ENCODE measurements at regions not wholly inside any gene's neighbourhood (a gene's known extent, or its start where the extent isn't known, plus 50 kb on each side); places are given as distances from the start of the nearest gene placed in this dataset.

DNA sequence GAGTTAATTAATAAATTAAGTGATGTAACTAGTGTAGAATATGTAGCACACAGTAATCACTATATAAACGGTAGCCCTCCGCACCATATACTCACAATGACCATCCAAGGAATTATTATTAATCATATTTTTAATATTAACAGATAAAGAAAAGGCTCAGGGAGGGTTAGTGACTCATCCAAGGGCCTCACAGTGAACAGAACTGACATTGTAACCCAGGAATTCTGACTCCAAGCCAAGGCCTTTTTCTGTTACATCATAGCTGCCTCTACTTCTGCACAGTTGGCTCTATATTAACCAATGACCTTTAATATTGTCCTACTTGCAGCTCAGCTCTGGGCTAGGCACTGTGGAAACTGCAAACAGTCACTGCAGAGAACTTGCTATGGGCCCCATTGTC is 117.5 kb upstream of the SIRPG start:
- Histone ChIP-seq H3K9ac (ENCODE audit: control insufficient read depth, extremely low read depth, insufficient read depth, low read length) (no peak overlapping the region), H3K36me3 (ENCODE audit: control insufficient read depth in 2 of 2, extremely low read depth in 1 of 2, insufficient read depth in 2 of 2, low read length in 2 of 2) (no peaks in the 10 kb centered on the region), H3K4me2 (ENCODE audit: control insufficient read depth, extremely low read depth, insufficient read depth, low read depth, low read length) (no peak overlapping the region), H3K4me3 (ENCODE audit: control insufficient read depth in 2 of 3, extremely low read depth in 1 of 3, insufficient read depth in 2 of 3, low read depth in 1 of 3, low read length in 3 of 3) (no peak overlapping the region), H3K27me3 (ENCODE audit: control insufficient read depth, extremely low read depth, insufficient read depth, low read length) (no peaks in the 10 kb centered on the region), H3K4me1 (ENCODE audit: control insufficient read depth, extremely low read depth, insufficient read depth, low read length) (peaks cover 16% of the 10 kb centered on the region), H3K9me3 (ENCODE audit: control insufficient read depth, low read depth, low read length) (no peaks in the 10 kb centered on the region), H3K27ac (ENCODE audit: control insufficient read depth, insufficient read depth, low read length) (no peak overlapping the region), H2AFZ (ENCODE audit: control insufficient read depth, low read length) (no peak overlapping the region), H3K79me2 (ENCODE audit: control insufficient read depth, insufficient read depth, low read length) (peaks cover 5% of the 10 kb centered on the region), H4K20me1 (ENCODE audit: control insufficient read depth, extremely low read depth, insufficient read depth, low read length) (no peaks in the 10 kb centered on the region), H3K9me1 (ENCODE audit: control insufficient read depth, extremely low read depth, insufficient read depth, low read length) (peaks cover 2% of the 10 kb centered on the region)
- dilution Hi-C loops (cut with MboI; ENCODE audit: extremely low pct_ligation_motif_present, low sequenced_read_pairs), result no loop called here
- FAIRE-seq (peak; percentile 29), DNase-seq (ENCODE audit: low read depth, low spot score) (no peak)
- no peak for TF ChIP-seq EZH2 (IDR thresholded peaks at IDR 0.05; ENCODE audit: low read length)
- TF ChIP-seq, protein P1, sequence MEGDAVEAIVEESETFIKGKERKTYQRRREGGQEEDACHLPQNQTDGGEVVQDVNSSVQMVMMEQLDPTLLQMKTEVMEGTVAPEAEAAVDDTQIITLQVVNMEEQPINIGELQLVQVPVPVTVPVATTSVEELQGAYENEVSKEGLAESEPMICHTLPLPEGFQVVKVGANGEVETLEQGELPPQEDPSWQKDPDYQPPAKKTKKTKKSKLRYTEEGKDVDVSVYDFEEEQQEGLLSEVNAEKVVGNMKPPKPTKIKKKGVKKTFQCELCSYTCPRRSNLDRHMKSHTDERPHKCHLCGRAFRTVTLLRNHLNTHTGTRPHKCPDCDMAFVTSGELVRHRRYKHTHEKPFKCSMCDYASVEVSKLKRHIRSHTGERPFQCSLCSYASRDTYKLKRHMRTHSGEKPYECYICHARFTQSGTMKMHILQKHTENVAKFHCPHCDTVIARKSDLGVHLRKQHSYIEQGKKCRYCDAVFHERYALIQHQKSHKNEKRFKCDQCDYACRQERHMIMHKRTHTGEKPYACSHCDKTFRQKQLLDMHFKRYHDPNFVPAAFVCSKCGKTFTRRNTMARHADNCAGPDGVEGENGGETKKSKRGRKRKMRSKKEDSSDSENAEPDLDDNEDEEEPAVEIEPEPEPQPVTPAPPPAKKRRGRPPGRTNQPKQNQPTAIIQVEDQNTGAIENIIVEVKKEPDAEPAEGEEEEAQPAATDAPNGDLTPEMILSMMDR (optimal IDR thresholded peaks at IDR 0.05 in 1 of 3, IDR thresholded peaks at IDR 0.05 in 1 of 3, conservative IDR thresholded peaks at IDR 0.05 in 1 of 3; ENCODE audit: extremely low read depth in 1 of 3, insufficient read depth in 2 of 3, low read length in 3 of 3), result no peak

DNA sequence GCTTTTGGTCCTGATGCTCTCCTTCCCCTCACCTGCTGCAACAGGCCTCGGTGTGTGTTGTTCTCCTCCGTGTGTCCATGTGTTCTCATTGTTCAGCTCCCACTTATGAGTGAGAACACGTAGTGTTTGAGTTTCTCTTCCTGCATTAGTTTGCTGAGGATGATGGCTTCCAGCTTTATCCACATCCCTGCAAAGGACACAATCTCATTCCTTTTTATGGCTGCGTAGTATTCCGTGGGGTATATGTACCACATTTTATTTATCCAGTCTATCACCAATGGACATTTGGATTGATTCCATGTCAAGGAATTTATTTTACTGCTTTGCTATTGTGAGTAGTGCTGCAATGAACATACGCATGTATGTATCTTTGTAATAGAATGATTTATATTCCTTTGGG is 116.9 kb upstream of the SIRPG start:
- DNase-seq (ENCODE audit: low read depth, low spot score) (no peak), FAIRE-seq (no peak)
- Histone ChIP-seq H4K20me1 (ENCODE audit: control insufficient read depth, extremely low read depth, insufficient read depth, low read length) (no peaks in the 10 kb centered on the region), H2AFZ (ENCODE audit: control insufficient read depth, low read length) (no peak overlapping the region), H3K9me1 (ENCODE audit: control insufficient read depth, extremely low read depth, insufficient read depth, low read length) (peaks cover 2% of the 10 kb centered on the region), H3K79me2 (ENCODE audit: control insufficient read depth, insufficient read depth, low read length) (peaks cover 5% of the 10 kb centered on the region), H3K4me1 (ENCODE audit: control insufficient read depth, extremely low read depth, insufficient read depth, low read length) (peaks cover 16% of the 10 kb centered on the region), H3K4me2 (ENCODE audit: control insufficient read depth, extremely low read depth, insufficient read depth, low read depth, low read length) (no peak overlapping the region), H3K9ac (ENCODE audit: control insufficient read depth, extremely low read depth, insufficient read depth, low read length) (no peak overlapping the region), H3K4me3 (ENCODE audit: control insufficient read depth in 2 of 3, extremely low read depth in 1 of 3, insufficient read depth in 2 of 3, low read depth in 1 of 3, low read length in 3 of 3) (no peak overlapping the region), H3K9me3 (ENCODE audit: control insufficient read depth, low read depth, low read length) (no peaks in the 10 kb centered on the region), H3K27me3 (ENCODE audit: control insufficient read depth, extremely low read depth, insufficient read depth, low read length) (no peaks in the 10 kb centered on the region), H3K36me3 (ENCODE audit: control insufficient read depth in 2 of 2, extremely low read depth in 1 of 2, insufficient read depth in 2 of 2, low read length in 2 of 2) (no peaks in the 10 kb centered on the region), H3K27ac (ENCODE audit: control insufficient read depth, insufficient read depth, low read length) (no peak overlapping the region)
- dilution Hi-C loops (cut with MboI; ENCODE audit: extremely low pct_ligation_motif_present, low sequenced_read_pairs), result no loop called here
- TF ChIP-seq, protein P1 (optimal IDR thresholded peaks at IDR 0.05 in 1 of 3, IDR thresholded peaks at IDR 0.05 in 1 of 3, conservative IDR thresholded peaks at IDR 0.05 in 1 of 3; ENCODE audit: extremely low read depth in 1 of 3, insufficient read depth in 2 of 3, low read length in 3 of 3), result no peak
- TF ChIP-seq EZH2 (IDR thresholded peaks at IDR 0.05; ENCODE audit: low read length), result no peak
